H9 (cell line): ENCODE measurements at regions not wholly inside any gene's neighbourhood (a gene's known extent, or its start where the extent isn't known, plus 50 kb on each side); places are given as distances from the start of the nearest gene placed in this dataset.

ENCODE experiments used
- DNase-seq: peaks from one replicate; pipeline ENCODE4 v3.0.0-alpha.2; 2017
- H2AFZ ChIP-seq: one replicate; pipeline ENCODE4 v1.6.1; 2013; ENCODE audit warnings: mild to moderate bottlenecking, low read length, control low read depth, moderate library complexity
- H2AK5ac ChIP-seq: 2 replicates; pipeline ENCODE4 v1.6.1; 2013; ENCODE audit warnings: low read length, control low read depth, mixed read lengths; ENCODE audit not compliant: insufficient read length
- H2BK120ac ChIP-seq: one replicate; pipeline ENCODE4 v1.6.1; 2013; ENCODE audit warnings: low read depth, mild to moderate bottlenecking, low read length, control low read depth, inconsistent platforms; ENCODE audit not compliant: poor library complexity, severe bottlenecking
- H2BK12ac ChIP-seq: 2 replicates; pipeline ENCODE4 v1.6.1; 2013; ENCODE audit warnings: low read length, control low read depth, mixed read lengths, low read depth; ENCODE audit not compliant: insufficient read length
- H2BK15ac ChIP-seq: 2 replicates; pipeline ENCODE4 v1.6.1; 2013; ENCODE audit warnings: low read depth, low read length, control low read depth
- H2BK20ac ChIP-seq: one replicate; pipeline ENCODE4 v1.6.1; 2013; ENCODE audit warnings: low read depth, mild to moderate bottlenecking, low read length, control low read depth, inconsistent platforms; ENCODE audit not compliant: poor library complexity, severe bottlenecking
- H2BK5ac ChIP-seq: 2 replicates; pipeline ENCODE4 v1.6.1; 2013; ENCODE audit warnings: low read length, control low read depth, mixed read lengths; ENCODE audit not compliant: insufficient read length
- H3K14ac ChIP-seq: 2 replicates; pipeline ENCODE4 v1.6.1; 2013; ENCODE audit warnings: low read length, control low read depth; ENCODE audit not compliant: insufficient read depth
- H3K18ac ChIP-seq: 2 replicates; pipeline ENCODE4 v1.6.1; 2013; ENCODE audit warnings: low read depth, mild to moderate bottlenecking, mixed read lengths, low read length, control low read depth; ENCODE audit not compliant: insufficient read length
- H3K23ac ChIP-seq: 2 replicates; pipeline ENCODE4 v1.6.1; 2013; ENCODE audit warnings: low read length, control low read depth, mixed read lengths, low read depth; ENCODE audit not compliant: insufficient read length
- H3K23me2 ChIP-seq: 2 replicates; pipeline ENCODE4 v1.6.1; 2013; ENCODE audit warnings: low read depth, mild to moderate bottlenecking, mixed read lengths, low read length, control low read depth; ENCODE audit not compliant: insufficient read length, poor library complexity, severe bottlenecking
- H3K27ac ChIP-seq: 2 replicates; pipeline ENCODE4 v1.5.1; 2013; ENCODE audit warnings: low read length, control low read depth, mixed read lengths, low read depth; ENCODE audit not compliant: insufficient read length
- H3K27me3 ChIP-seq: 2 replicates; pipeline ENCODE4 v1.6.1; 2013; ENCODE audit warnings: low read length, control low read depth, inconsistent platforms; ENCODE audit not compliant: insufficient read depth
- H3K4ac ChIP-seq: 2 replicates; pipeline ENCODE4 v1.6.1; 2013; ENCODE audit warnings: low read depth, mild to moderate bottlenecking, control low read depth, inconsistent platforms, low read length, moderate library complexity
- H3K4me1 ChIP-seq: 2 replicates; pipeline ENCODE4 v1.6.1; 2013; ENCODE audit warnings: low read length, control low read depth, inconsistent platforms; ENCODE audit not compliant: insufficient read depth
- H3K4me2 ChIP-seq: 2 replicates; pipeline ENCODE4 v1.6.1; 2013; ENCODE audit warnings: low read length, control low read depth, mixed read lengths; ENCODE audit not compliant: insufficient read length, insufficient read depth
- H3K56ac ChIP-seq: 2 replicates; pipeline ENCODE4 v1.6.1; 2013; ENCODE audit warnings: low read depth, mild to moderate bottlenecking, mixed read lengths, low read length, control low read depth; ENCODE audit not compliant: insufficient read length
- H3K79me1 ChIP-seq: 2 replicates; pipeline ENCODE4 v1.6.1; 2013; ENCODE audit warnings: low read depth, mild to moderate bottlenecking, moderate library complexity, low read length, control low read depth, inconsistent platforms; ENCODE audit not compliant: insufficient read depth, poor library complexity, severe bottlenecking
- H3K79me2 ChIP-seq: 2 replicates; pipeline ENCODE4 v1.6.1; 2013; ENCODE audit warnings: low read length, control low read depth, inconsistent platforms; ENCODE audit not compliant: insufficient read depth
- H3K9ac ChIP-seq: 2 replicates; pipeline ENCODE4 v1.6.1; 2013; ENCODE audit warnings: low read length, control low read depth, mixed read lengths; ENCODE audit not compliant: insufficient read length; ENCODE audit errors: extremely low read depth
- H3K9me3 ChIP-seq: one replicate; pipeline ENCODE4 v1.6.1; 2013; ENCODE audit warnings: low read depth, low read length, inconsistent platforms; ENCODE audit not compliant: control insufficient read depth
- H3T11ph ChIP-seq: one replicate; pipeline ENCODE4 v1.6.1; 2013; ENCODE audit warnings: mild to moderate bottlenecking, low read length, control low read depth, inconsistent platforms
- H4K20me1 ChIP-seq: one replicate; pipeline ENCODE4 v1.6.1; 2013; ENCODE audit not compliant: control insufficient read depth, insufficient read length, insufficient read depth
- H4K5ac ChIP-seq: 2 replicates; pipeline ENCODE4 v1.6.1; 2013; ENCODE audit warnings: low read depth, mild to moderate bottlenecking, mixed read lengths, low read length, control low read depth; ENCODE audit not compliant: insufficient read length
- H4K8ac ChIP-seq: replicated peaks from 2 replicates; pipeline ENCODE4 v1.6.1; 2013; ENCODE audit warnings: low read length, control low read depth, mixed read lengths, low read depth; ENCODE audit not compliant: insufficient read length
- H4K91ac ChIP-seq: 2 replicates; pipeline ENCODE4 v1.6.1; 2013; ENCODE audit warnings: low read depth, mild to moderate bottlenecking, moderate library complexity, mixed read lengths, low read length, control low read depth; ENCODE audit not compliant: insufficient read length
- H3K27ac Mint-ChIP-seq, 3 experiments: 2 replicates in 2 of 3; 3 replicates in 1 of 3; pipeline ENCODE4 v1.8.0; 2020 to 2021; ENCODE audit warnings: mixed read lengths in 3 of 3, mild to moderate bottlenecking in 1 of 3, moderate library complexity in 1 of 3
- H3K27me3 Mint-ChIP-seq: 2 replicates; pipeline ENCODE4 v1.8.0; 2021; ENCODE audit warnings: low read depth, mild to moderate bottlenecking, moderate library complexity, mixed read lengths
- H3K36me3 Mint-ChIP-seq, 3 experiments: 2 replicates in 2 of 3; 3 replicates in 1 of 3; pipeline ENCODE4 v1.8.0; 2020 to 2021; ENCODE audit warnings: low read depth in 3 of 3, mixed read lengths in 3 of 3; ENCODE audit not compliant: insufficient read depth in 1 of 3
- H3K4me1 Mint-ChIP-seq, 2 experiments: 2 replicates each; pipeline ENCODE4 v1.8.0; 2020; ENCODE audit warnings: mixed read lengths in 2 of 2
- H3K4me3 Mint-ChIP-seq, 2 experiments: 2 replicates in 1 of 2; 3 replicates in 1 of 2; pipeline ENCODE4 v1.8.0; 2020 to 2021; ENCODE audit warnings: mild to moderate bottlenecking in 2 of 2, mixed read lengths in 2 of 2, moderate library complexity in 1 of 2
- H3K9me3 Mint-ChIP-seq, 2 experiments: 2 replicates in 1 of 2; 3 replicates in 1 of 2; pipeline ENCODE4 v1.8.0; 2020; ENCODE audit warnings: mild to moderate bottlenecking in 2 of 2, mixed read lengths in 2 of 2, moderate library complexity in 1 of 2
- CTCF ChIP-seq: fragments of 200-600 bp; sonication (generic); conservative IDR thresholded peaks from 3 replicates; pipeline ENCODE4 v1.8.0; 2021; ENCODE audit warnings: antibody characterized with exemption, mild to moderate bottlenecking
- WGBS: extraction: QIAGEN DNeasy Blood & Tissue Kit; methylation state at CpG from one replicate; pipeline ENCODE4 v1.1.7; 2013; ENCODE audit warnings: missing lambda C conversion rate, low lambda C conversion rate, mixed read lengths; ENCODE audit not compliant: insufficient read length; ENCODE audit errors: extremely low coverage; 5-methylcytosine and 5-hydroxymethylcytosine counted together

DNA sequence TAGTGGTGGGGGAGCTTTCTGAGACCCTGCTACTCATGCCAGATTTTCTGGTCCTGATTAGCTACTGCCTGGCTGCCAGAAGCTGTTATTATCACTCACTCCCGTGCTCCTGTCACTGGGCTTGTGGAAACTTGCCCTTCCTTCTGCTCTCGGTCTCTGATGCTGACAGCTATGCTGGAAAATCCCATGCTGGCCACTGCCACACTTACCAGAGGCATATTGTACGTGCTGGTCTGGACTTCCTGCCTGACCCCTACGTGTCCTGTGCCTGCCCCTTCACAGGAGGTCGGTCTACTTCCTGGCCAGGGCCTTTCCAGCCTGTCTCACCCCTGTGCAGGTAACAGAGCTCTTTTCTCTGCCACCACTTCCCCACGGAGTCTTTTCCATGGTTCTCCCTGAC, 149.4 kb upstream of the PLEKHG7 start:
- no peak overlapping the region for H3K4ac ChIP-seq
- H3K18ac ChIP-seq = no peak overlapping the region
- Mint-ChIP-seq H3K9me3 (no peaks in the 10 kb centered on the region), H3K4me3 (no peak overlapping the region), H3K36me3 (no peaks in the 10 kb centered on the region), H3K4me1 (peaks cover 8 to 9% of the 10 kb centered on the region in 2 experiments; a peak in 3 of 4 replicates), H3K27ac (no peak overlapping the region), H3K27me3 (no peaks in the 10 kb centered on the region)
- H3K79me2 ChIP-seq = no peaks in the 10 kb centered on the region
- H2AFZ ChIP-seq = no peak overlapping the region
- no peaks in the 10 kb centered on the region for H3K9me3 ChIP-seq
- H4K91ac ChIP-seq = no peak overlapping the region
- H3K14ac ChIP-seq = no peak overlapping the region; the same call in 1 of the 2 replicates
- TF ChIP-seq CTCF = no peak
- H3K9ac ChIP-seq = no peak overlapping the region
- no peak overlapping the region for H3K4me2 ChIP-seq
- no peaks in the 10 kb centered on the region for H3K27me3 ChIP-seq
- H3K23ac ChIP-seq = no peak overlapping the region
- H2BK5ac ChIP-seq = no peak overlapping the region
- no peak for DNase-seq
- no peak overlapping the region for H4K8ac ChIP-seq
- no peak overlapping the region for H4K5ac ChIP-seq
- no peak overlapping the region for H2BK20ac ChIP-seq
- H3K79me1 ChIP-seq = no peaks in the 10 kb centered on the region
- H3K23me2 ChIP-seq = no peaks in the 10 kb centered on the region
- H4K20me1 ChIP-seq = no peaks in the 10 kb centered on the region
- no peak overlapping the region for H2BK120ac ChIP-seq
- H2BK12ac ChIP-seq = no peak overlapping the region
- no peak overlapping the region for H3K27ac ChIP-seq
- H3K56ac ChIP-seq = no peak overlapping the region
- no peak overlapping the region for H3T11ph ChIP-seq
- H2AK5ac ChIP-seq = no peak overlapping the region
- no CpG with 5 or more reads among the region's 6 CpGs for WGBS
- no peaks in the 10 kb centered on the region; the same call in 1 of the 2 replicates for H3K4me1 ChIP-seq
- H2BK15ac ChIP-seq = no peak overlapping the region
